Esophagus muscularis mucosa (tissue), 4 donors: ENCODE measurements at regions not wholly inside any gene's neighbourhood (a gene's known extent, or its start where the extent isn't known, plus 50 kb on each side); places are given as distances from the start of the nearest gene placed in this dataset.

Experiments
- EP300 ChIP-seq: sonication (generic); formaldehyde crosslinking; IDR thresholded peaks from one replicate; pipeline ENCODE4 v1.6.1; 2017; ENCODE audit warnings: antibody characterized with exemption
- POLR2A ChIP-seq: fragments of 450-650 bp; IDR thresholded peaks from one replicate; pipeline ENCODE4 v1.6.1; 2017; ENCODE audit warnings: antibody characterized with exemption, moderate library complexity, mild to moderate bottlenecking, low read depth
- POLR2AphosphoS5 ChIP-seq, 2 donors: sonication (generic); formaldehyde crosslinking; IDR thresholded peaks; one replicate each; pipeline ENCODE4 v1.6.1; 2017; ENCODE audit warnings: antibody characterized with exemption in 2 of 2
- TF ChIP-seq, protein P1 (sequence below), 3 experiments: fragments of 200-600 bp in 2 of 3; fragments of 450-650 bp in 1 of 3; sonication (generic) in 2 of 3; IDR thresholded peaks; one replicate each; pipeline ENCODE4 v1.5.1; 2017 to 2019; ENCODE audit warnings: antibody characterized with exemption in 3 of 3, mild to moderate bottlenecking in 2 of 3, moderate library complexity in 1 of 3

DNA sequence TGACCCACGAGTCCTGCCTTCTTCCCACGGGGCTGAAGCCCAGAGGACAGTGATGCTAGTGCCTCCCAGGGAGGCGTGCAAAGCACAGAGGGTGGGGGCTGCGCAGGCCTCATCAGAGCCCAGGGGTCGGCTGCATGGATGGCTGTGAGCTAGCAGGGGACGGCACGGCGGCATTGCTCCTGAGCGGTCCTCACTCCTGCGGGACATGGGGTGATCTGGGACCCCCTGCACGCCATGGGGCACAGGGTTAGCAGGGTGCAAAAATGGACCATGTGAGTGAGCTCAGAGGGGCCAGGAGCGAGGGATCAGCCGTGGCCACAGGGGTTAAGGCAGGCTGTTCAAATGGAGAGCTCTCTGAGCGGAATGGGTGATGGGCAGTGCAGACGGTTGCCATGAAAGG is 138.3 kb downstream of the SNX19 start:
- TF ChIP-seq POLR2A (no peak), EP300 (no peak), POLR2AphosphoS5 (IDR thresholded peaks at IDR 0.05) (no peak)
- TF ChIP-seq, protein P1, sequence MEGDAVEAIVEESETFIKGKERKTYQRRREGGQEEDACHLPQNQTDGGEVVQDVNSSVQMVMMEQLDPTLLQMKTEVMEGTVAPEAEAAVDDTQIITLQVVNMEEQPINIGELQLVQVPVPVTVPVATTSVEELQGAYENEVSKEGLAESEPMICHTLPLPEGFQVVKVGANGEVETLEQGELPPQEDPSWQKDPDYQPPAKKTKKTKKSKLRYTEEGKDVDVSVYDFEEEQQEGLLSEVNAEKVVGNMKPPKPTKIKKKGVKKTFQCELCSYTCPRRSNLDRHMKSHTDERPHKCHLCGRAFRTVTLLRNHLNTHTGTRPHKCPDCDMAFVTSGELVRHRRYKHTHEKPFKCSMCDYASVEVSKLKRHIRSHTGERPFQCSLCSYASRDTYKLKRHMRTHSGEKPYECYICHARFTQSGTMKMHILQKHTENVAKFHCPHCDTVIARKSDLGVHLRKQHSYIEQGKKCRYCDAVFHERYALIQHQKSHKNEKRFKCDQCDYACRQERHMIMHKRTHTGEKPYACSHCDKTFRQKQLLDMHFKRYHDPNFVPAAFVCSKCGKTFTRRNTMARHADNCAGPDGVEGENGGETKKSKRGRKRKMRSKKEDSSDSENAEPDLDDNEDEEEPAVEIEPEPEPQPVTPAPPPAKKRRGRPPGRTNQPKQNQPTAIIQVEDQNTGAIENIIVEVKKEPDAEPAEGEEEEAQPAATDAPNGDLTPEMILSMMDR (IDR thresholded peaks at IDR 0.05): no peak
